Stimulated activated CD4-positive, alpha-beta T cell treated with anti-CD3 and anti-CD28 coated beads, Interleukin-2, amount 100 ng/mL, for 48 hours (primary cell): ENCODE measurements at regions not wholly inside any gene's neighbourhood (a gene's known extent, or its start where the extent isn't known, plus 50 kb on each side); places are given as distances from the start of the nearest gene placed in this dataset.

Experiments
- DNase-seq, 2 donors: peaks; one replicate each; pipeline ENCODE4 v3.0.0-alpha.2; 2020

DNA sequence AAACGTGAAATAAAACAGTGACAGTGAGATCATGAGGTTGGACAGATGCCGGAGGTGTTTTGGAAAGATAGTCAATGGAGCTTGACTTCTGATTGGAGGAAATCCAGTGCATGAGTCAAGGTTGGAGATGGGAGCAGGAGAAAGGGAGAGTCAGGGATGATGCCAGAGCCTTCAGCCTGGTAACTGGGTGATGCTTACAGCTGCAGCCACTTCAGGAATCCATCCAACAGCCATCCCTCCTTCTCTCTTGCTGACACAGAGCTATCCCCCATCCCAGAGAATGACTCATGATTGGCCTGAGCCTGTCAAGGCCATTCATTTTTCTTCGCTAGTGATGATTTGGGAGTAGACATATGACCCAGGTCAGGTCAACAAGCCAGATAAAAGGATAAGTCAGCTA is 112.8 kb downstream of the SAMD5 start:
- no peak for DNase-seq

DNA sequence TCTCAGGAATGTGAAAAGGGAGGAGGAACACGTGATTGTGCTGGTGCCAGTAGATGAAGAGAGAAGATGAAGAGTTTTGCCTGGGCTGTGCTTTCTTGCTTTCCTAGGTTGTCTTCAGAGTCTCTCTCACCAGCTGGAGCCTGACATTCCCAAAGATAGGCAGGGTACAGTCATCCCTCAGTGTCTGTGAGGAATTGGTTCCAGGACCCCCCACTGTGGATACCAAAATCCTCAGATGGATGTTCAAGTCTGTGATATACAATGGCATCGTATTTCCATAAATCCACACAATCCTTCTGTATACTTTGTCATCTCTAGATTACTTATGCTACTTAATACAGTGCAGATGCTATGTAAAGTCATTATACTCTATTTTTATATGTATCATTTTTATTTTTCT is 113.5 kb downstream of the SAMD5 start:
- no peak for DNase-seq

DNA sequence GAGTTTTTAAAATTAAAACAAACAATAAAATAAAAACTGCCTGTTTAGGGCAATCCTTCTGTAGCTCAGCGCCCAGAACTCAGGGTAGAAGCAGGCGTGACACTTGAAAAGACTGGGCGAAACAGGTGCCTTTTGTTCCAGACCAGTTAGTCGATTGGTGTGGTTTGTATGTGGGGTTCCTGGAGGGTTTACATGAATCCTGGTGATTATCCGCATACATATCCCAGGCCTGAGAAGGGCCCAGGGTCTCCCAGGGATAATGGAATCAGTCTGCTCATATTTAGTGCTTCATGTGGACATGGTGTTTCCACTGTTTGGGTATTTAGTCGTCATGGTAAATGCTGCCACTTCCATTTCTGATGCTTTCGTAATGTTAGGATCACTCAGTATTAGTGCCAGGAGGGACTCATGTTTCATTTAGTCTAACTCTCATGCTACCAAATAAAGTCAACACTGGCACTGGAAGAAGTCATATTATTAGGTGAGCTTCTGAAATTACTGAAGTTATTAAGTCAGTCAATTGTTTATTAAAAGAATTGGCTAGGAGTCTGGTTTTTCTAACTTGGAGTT is 116.5 kb downstream of the SAMD5 start:
- no peak for DNase-seq

DNA sequence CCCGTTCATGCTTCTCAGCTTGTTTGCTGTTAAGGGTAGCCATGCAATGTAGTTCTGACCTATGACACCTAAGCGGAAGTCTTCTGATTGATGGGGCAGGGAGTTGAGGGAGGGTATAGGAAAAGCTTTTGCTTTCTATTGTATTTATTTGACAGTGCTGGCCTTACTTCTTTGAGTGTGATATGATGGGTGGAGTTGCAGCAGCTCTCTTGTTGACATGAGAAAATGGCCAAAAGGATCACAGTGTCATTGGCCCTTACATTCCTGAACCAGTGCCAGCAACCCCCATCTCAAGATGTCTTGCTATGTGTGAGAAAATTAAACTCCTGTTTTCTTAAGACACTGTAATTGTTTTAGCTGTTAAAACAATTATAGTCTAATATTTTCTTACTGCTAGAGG is 117.5 kb downstream of the SAMD5 start:
- no peak for DNase-seq

- DNase-seq = no peak
Measured at GRCh38 chr6:147627411-147627810, 118.9 kb downstream of the SAMD5 start.

GRCh38 chr6:147633191-147633590 is 124.7 kb downstream of the SAMD5 start:
- DNase-seq = no peak

DNA sequence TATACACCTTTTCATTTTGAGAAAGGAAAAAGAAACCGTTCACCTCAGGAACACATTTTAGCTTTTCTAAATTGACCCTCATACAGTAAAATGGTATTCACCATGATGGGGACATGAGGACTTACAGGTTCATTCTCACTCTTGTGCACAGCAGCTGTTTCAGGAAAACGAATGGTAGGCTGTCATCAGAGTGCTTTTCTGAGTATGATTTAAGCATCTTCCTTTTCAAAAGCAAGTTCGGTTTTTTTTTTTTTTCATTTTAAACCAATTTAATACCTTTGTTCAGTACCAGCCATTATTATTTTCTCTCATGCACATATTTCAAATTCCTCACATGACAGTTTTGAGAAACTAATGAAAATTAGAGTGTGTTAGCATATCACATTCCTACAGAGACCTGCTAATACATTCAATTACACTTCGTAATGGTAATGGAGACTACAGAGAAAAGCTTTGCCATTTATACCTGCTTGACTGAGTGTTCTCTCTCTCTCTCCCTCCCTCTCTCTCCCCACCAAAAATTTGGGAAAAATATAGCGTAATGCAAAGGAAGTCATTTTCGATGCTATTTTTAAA is 129.2 kb downstream of the SAMD5 start:
- no peak for DNase-seq

- DNase-seq = no peak
Measured at GRCh38 chr6:147639279-147639678, 130.8 kb downstream of the SAMD5 start.

GRCh38 chr6:147640606-147641005 is 132.1 kb downstream of the SAMD5 start:
- no peak for DNase-seq

DNA sequence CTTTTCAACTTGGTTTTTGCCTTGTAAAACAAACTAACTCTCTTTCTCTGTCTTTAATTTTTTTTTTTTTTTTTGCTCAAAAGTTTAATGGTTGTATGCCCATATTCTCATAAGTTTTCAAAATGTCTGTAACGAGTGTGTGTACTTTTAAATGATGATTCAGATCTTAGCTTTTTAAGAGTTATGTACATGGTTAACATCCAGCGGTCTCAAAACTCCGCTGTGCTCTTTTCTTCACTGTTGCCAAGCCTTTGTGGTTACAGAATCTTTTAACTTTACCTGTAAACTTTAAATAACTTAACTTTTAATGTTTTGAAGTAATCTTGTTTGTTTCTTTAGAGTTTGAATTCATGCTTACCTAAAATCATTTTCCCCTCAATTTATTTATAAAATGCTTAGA is 133.0 kb downstream of the SAMD5 start:
- DNase-seq = no peak

GRCh38 chr6:147642458-147642857 is 134.0 kb downstream of the SAMD5 start:
- DNase-seq = no peak

GRCh38 chr6:147643341-147644200 is 135.1 kb downstream of the SAMD5 start:
- no peak for DNase-seq

DNA sequence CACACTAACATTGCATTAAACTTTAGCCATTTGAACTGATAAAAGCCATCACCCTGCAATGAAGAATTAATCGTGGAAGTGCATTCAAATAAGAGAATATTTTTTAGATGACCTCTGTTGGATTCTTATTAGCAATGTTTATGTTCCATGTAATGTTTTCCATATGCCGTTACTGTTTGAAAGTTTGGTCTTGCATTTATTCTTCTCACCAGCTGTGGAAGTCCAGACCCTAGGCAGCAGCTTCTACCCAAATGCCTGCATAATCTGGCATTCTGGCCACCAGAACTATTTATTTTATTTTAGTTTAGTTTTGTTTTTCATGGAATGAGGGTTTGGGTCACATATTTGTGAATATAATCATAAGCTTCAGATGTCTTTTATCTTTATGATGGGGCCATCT is 140.4 kb downstream of the SAMD5 start:
- DNase-seq = no peak

DNA sequence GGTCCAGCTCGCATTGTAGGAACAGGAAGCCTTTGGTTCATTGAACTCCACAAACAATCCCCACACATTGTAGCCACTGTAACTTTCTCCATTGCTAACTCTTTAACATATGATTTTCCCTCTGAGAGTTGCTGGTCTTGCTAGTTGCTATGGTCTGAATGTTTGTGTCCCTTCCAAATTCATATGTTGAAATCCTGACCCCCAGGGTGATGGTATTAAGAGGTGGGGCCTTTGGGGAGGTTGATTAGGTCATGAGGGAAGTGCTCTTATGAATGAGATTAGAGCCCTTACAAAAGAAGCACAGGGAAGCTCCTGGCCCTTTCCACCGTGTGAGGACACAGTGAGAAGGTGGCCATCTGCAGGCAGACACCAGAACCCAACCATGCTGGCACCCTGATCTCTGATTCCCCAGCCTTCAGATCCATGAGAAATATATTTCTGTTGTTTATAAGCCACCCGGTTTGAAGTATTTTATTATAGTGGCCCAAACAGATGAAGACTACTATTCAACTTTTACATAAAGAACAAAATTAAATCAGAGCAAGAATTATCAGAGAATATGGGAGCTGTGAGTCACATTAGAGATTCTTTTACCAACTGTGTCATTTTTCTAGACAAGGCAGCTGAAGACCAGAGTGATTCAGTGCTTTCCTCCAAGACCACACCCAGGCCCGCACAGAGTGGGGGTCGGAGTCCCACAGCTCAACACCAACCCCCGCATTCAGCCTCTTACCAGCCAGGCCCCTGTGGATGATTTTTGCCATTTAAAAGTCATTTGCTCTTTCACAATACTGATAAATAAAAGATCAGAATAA is 143.0 kb downstream of the SAMD5 start:
- DNase-seq = no peak

DNA sequence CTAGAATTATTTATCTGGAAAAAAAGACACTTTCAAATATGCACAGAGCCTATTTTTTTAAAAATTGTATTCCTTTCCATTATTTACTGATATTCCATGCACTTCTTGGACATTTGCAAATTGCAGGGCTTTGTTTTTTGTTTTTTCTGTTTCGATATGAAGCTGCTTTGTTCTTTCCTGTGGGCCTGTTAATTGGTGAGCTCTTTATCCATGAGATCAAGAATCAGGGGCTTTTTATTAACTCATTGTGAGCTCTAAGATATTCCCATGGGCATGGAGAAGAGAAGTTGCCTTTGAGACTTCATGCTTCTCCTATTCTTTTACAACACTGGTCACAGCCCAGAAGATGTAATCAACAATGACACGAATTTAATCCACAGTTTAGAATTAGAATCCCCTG is 145.1 kb downstream of the SAMD5 start:
- no peak for DNase-seq

DNA sequence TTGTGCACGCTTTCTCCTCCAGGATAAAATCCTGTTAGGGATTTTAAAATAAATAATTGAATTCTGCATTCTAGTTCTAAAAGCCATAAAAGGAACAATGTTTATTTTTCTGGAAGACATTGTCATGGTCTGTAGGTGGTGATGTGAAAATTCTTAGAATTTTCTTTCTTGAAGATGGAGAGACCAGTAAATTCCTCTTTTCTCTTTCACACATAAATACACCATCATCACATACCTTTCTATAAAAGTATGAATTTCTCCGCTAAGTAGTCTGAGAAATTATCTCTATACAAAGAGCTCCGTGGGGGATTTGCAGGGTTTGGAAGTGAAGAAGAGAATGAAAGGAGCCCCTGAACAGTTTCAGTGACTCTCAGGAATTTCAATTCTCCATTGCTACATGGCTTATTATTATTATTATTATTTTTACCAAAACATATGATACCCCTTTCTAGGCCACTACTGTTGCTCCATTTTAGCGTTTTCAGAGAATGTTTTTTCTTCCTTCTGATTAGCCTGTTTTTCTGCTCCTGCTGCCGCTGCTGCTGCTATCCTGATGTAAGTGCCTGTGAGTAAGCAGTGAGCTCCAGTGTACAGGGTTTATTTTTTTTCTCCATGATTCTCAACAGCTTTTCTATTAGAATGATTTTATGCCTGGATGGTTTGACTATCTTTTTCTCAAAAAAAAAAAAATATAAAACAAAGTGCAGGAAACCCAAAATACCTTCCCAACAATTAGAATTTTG is 145.8 kb downstream of the SAMD5 start:
- no peak for DNase-seq

DNA sequence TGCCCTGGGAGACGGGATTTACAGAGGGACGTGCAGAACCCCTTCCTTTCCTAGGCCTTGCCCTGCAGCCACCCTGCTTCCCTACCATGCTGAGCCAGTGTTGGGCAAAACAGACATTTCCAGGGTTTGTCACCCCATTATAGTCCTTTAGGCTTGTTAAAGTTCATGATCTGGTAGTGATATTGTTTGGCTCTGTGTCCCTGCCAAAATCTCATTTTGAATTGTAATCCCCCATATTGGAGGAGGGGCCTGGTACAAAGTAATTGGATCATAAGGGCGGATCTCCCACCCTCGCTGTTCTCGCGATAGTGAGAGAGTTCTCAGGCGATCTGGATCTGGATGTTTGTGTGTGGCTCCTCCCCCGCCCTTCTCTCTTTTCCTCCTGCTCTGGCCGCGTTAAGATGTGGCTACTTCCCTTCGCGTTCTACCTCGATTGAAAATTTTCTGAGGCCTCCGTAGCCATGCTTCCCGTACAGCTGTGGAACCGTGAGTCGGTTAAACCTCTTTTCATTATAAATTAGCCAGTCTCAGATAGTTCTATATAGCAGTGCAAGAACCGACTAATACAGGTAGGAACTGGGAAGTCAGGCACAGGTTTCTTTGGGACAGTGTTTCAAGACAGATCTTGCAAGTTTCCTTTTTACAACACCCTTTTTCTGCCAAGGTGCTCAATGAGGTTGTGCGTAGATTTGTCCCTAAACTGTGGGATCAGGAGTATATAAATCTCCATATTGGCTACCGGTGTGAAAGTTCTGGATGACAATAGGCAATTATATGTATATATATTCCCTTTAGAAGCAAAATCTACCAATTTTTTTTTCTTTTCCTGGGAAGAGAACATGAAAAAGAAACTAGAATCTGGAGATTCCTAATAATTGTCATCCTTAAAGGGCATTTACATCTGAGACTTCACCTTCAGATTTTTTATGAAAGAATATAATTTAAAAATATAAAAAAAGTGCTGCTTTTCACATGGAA is 152.1 kb downstream of the SAMD5 start:
- no peak for DNase-seq

DNA sequence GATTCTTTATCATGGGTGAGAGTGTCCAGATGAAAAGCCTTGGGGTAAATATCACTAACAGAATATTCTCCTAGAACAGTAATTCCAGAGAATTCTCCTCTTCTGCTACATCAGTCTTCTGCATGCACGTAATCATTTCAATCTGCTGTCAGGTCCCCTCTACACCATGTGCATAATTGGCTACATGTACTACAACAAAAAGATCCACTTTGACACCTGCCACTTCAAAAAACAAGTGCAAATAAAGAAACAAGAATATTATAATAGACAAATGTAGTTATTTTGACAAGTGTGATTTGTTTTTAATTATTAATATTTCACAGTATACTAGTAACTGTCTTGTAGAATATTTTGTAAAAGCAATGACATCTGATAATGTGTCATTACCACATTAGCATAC is 154.2 kb downstream of the SAMD5 start:
- DNase-seq = no peak

- no peak for DNase-seq
Measured at GRCh38 chr6:147664092-147664491, 155.6 kb downstream of the SAMD5 start.

DNA sequence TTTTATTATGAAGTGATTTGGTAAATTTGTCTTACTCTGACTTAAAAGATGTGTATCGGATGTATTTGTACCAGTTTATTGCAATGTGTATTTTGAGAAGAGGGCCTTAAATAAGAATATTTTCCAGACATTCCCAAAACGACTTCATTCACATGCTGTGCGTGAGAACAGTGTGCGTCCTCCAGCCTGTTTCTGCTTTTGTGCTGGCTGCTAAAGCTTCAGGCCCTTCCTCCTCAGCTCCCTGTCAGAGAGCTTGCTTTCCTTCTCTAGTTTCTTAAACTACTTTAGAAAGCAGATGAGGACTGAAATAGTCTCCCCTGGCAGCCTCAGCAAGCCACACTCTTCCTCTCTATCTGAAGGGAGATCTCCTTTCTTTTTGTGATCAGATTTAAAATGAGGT is 157.8 kb downstream of the SAMD5 start:
- no peak for DNase-seq

GRCh38 chr6:147667082-147667481 is 158.6 kb downstream of the SAMD5 start:
- no peak for DNase-seq

DNA sequence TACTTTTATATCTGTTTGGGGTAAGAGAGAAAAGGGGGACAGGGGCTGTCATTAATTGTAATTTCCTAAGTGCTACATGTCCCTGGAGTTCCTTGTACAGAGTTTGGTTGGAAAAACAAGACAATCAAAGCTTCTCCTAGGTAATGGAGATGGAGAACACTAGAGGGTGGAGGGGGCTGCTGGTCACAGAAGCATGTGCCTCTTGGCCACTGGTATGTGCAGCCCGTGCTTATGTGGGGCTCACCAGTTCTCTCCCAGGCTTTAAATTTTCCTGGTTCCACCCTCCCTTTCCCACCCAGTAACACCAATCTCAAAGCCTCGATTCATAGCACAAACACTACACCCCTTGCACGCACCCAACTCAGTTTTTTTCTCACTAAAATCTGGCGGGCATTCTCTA is 165.6 kb downstream of the SAMD5 start:
- no peak for DNase-seq
